ENCODE measurements at regions not wholly inside any gene's neighbourhood (a gene's known extent, or its start where the extent isn't known, plus 50 kb on each side); places are given as distances from the start of the nearest gene placed in this dataset.
A peak's percentile ranks its signal among the peaks of the same experiment; 100 is the strongest.

DNA sequence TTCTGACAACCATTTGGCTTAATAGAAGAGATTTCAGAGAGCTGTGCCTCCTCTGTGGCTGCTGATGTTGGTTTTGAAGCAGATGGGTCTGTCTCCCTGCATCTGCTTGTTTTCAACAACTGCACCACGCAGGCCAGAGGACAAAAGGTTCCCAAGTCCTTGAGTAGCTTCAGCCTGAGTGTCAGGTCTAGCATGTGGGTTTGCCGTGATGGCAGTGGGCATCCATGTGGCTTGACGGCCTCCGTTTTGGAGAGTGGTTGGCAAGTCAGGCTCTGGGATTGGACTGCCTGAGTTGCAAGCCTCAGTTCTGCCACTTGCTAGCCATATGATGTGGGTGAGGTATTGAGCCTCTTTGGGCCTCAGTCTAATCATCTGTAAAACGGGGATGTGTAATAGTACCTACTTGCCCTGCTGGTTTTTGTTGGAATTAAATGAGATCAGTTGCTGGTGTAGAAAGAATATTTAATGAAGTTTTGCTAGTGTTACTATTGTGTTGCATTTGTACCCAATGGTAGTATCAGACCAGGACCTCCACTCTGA, 119.8 kb upstream of the CPEB4 start:
- no peak overlapping the region for H3K4me3 ChIP-seq (replicated peaks in 1 of 2; ENCODE audit: low read depth in 2 of 2, low read length in 2 of 2)
- no peak for DNase-seq (ENCODE audit: low read depth in 2 of 2)
- TF ChIP-seq, protein P1, sequence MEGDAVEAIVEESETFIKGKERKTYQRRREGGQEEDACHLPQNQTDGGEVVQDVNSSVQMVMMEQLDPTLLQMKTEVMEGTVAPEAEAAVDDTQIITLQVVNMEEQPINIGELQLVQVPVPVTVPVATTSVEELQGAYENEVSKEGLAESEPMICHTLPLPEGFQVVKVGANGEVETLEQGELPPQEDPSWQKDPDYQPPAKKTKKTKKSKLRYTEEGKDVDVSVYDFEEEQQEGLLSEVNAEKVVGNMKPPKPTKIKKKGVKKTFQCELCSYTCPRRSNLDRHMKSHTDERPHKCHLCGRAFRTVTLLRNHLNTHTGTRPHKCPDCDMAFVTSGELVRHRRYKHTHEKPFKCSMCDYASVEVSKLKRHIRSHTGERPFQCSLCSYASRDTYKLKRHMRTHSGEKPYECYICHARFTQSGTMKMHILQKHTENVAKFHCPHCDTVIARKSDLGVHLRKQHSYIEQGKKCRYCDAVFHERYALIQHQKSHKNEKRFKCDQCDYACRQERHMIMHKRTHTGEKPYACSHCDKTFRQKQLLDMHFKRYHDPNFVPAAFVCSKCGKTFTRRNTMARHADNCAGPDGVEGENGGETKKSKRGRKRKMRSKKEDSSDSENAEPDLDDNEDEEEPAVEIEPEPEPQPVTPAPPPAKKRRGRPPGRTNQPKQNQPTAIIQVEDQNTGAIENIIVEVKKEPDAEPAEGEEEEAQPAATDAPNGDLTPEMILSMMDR (IDR thresholded peaks at IDR 0.05; ENCODE audit: low read depth, low read length) = no peak

DNA sequence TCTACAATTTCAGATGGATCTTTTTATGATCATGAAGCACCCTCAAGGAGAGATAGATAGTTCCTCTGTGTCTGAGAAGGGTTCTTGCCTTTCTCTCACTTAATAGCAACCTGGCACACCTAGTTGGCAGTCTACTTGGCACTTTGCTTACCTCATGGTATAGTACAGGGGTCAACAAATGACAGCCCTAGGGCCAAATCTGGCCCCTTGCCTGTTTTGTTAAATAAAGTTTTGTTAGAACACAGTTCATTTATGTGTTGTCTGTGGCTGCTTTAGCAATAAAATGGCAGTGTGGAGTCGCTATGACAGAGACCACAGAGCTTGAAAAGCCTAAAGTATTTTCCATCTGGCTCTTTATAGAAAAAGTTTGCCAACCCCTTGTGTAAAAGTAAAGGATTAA, 119.3 kb upstream of the CPEB4 start:
- no peak for DNase-seq (ENCODE audit: low read depth in 2 of 2)
- no peak overlapping the region for H3K4me3 ChIP-seq (replicated peaks in 1 of 2; ENCODE audit: low read depth in 2 of 2, low read length in 2 of 2)
- TF ChIP-seq, protein P1 (IDR thresholded peaks at IDR 0.05; ENCODE audit: low read depth, low read length) = no peak

DNA sequence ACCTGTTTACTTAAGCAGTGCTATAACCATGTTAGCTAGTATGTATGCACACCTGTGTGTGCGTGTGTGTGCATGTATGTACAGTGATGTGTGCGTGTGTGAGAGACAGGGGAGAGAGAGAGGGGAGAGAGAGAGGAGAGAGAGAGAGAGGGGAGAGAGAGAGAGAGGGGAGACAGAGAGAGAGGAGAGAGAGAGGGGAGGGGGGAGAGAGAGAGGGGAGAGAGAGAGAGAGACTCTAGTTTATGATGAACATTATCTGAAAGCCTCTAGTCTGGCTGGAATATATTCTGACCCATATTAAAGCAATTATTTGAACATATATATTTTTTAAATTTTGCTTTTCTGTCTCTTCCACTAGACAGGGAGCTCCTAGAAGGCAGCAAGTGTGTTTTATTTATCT, 117.5 kb upstream of the CPEB4 start:
- DNase-seq (ENCODE audit: low read depth in 2 of 2) = no peak
- H3K4me3 ChIP-seq (replicated peaks in 1 of 2; ENCODE audit: low read depth in 2 of 2, low read length in 2 of 2) = no peak overlapping the region
- TF ChIP-seq, protein P1 (IDR thresholded peaks at IDR 0.05; ENCODE audit: low read depth, low read length) = no peak

DNA sequence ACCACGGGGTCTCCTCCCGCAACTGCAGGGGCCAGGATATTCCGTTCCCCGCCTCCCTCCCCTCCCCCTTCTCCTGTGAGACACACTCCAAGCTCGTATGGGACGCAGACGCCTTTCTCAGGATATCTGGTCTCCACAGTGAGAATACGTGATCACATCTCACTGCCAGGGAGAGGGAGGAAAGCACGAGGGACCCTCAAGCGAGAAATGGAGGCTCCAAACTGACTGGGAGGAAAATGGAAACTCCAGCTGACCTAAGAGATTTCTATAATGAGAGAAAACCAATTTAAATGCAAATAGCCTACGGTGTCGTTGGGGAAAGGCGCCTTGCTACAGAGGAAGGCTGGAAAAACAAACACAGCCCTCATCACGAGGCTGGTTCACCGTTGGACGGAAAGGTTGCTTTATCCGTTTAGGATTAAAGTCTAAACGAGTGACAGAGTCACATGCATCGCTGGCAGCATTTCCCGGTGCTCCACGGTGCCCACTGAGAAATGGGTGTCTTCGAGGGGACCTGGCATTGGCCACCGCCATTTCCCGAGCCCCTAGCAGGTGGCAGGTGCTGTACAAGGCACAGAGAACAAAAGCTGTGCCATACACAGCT, 116.9 kb upstream of the CPEB4 start:
- no peak for DNase-seq (ENCODE audit: low read depth in 2 of 2)
- TF ChIP-seq, protein P1 (IDR thresholded peaks at IDR 0.05; ENCODE audit: low read depth, low read length) = no peak

DNA sequence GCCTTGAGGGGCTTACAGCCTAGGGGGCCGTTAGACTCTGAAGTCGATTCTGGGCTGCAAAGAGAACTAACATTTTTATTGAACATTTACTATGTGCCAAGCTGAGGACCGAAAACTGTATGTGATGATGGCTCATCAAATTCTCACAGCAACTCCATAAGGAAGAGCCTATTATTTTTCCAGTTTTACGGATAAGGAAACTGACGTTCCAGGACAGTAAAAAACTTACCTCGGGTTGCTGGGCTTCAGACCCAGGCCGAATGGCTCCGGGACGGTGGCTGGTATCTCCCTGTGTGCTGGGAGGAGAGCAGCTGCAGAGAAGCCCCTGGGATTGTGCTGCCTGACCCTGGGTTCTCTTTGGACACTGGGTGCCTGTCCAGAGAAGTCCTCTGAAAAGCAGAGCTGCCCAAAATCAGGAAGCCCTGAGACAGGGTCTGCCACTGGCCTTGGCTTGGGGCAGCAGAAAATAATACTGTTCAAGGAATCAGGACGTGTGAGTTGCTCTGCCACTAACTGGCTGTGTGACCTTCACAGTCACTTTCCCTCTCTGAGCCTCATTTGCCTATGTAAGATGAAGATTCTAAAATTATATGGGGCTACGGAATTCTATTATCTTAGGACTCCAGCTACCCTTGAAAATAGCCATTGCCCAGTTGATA, 116.3 kb upstream of the CPEB4 start:
- DNase-seq (ENCODE audit: low read depth in 2 of 2) = no peak

More for the DNA sequence above, 116.9 kb upstream of the CPEB4 start:
- H3K4me3 ChIP-seq (replicated peaks in 1 of 2; ENCODE audit: low read depth in 2 of 2, low read length in 2 of 2) = no peak overlapping the region

DNA sequence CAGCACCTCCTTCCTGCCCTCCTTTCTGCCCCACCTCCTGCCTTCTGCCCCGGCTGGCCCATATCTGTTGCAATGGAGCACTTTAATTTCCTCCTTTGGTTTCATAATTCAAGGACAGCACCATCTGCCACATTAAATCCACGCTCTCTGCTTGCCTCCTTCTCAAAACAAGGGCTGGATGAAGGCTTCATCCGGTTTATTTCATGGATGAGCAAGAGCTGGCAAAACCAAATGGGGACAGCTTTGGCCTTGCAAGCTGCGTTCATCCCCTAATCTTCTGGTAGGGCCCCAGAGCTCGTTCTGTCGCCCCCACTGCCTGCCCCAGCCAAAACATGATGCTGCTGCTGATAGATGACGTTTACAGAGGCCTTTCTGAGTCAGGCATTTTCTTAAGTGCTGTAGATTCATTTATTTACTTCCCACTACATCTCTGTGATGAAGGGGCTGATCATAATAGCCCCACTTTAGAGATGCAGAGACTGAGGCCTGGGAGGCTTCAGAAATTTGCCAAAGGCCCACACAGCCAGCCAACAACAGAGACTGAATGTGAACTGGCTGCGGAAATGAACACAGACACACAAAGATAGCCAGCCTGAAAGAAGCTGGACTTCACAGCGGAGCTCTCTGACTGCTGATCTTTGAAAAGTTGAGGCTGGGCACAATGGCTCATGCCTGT, 115.6 kb upstream of the CPEB4 start:
- no peak overlapping the region for H3K4me3 ChIP-seq (replicated peaks in 1 of 2; ENCODE audit: low read depth in 2 of 2, low read length in 2 of 2)
- TF ChIP-seq, protein P1 (IDR thresholded peaks at IDR 0.05; ENCODE audit: low read depth, low read length) = no peak
- peak in 1 of 2 donors; percentile 63 for DNase-seq (ENCODE audit: low read depth in 2 of 2)

More for the DNA sequence above, 116.3 kb upstream of the CPEB4 start:
- no peak overlapping the region for H3K4me3 ChIP-seq (replicated peaks in 1 of 2; ENCODE audit: low read depth in 2 of 2, low read length in 2 of 2)
- TF ChIP-seq, protein P1 (IDR thresholded peaks at IDR 0.05; ENCODE audit: low read depth, low read length) = no peak
